H1 (cell line): ENCODE measurements at regions not wholly inside any gene's neighbourhood (a gene's known extent, or its start where the extent isn't known, plus 50 kb on each side); places are given as distances from the start of the nearest gene placed in this dataset.

Experiments used
- CTCF ChIA-PET: fragments of 300-600 bp; sonication (Branson Sonifier 250); formaldehyde crosslinking; loops from one replicate; lab custom pipeline; 2021; ENCODE audit not compliant: partially characterized antibody; lab: Charles Lee
- POLR2A ChIA-PET: fragments of 300-600 bp; sonication (Branson Sonifier 250); formaldehyde crosslinking; loops from one replicate; lab custom pipeline; 2021; ENCODE audit warnings: inconsistent platforms; ENCODE audit not compliant: partially characterized antibody; lab: Charles Lee
- DNase-seq, 2 experiments: peaks; one replicate each; pipeline versions ENCODE4 v3.0.0 to v3.0.0-alpha.2; 2010 to 2022; ENCODE audit warnings: low spot score in 2 of 2, low read depth in 1 of 2, mixed read lengths in 1 of 2
- FAIRE-seq: peaks from 2 replicates; lab custom pipeline; 2011; peaks lifted over from hg19 to GRCh38; lab: Jason Lieb, UNC
- H2AFZ ChIP-seq: 2 replicates; pipeline ENCODE4 v1.8.1; 2012; ENCODE audit warnings: low read length, inconsistent platforms
- H2AK5ac ChIP-seq: 2 replicates; pipeline ENCODE4 v1.6.1; 2013; ENCODE audit warnings: low read depth, low read length
- H2BK120ac ChIP-seq: replicated peaks from 2 replicates; pipeline ENCODE3; 2013; ENCODE audit warnings: low read depth, low read length, inconsistent platforms
- H2BK12ac ChIP-seq: 2 replicates; pipeline ENCODE4 v1.6.1; 2013; ENCODE audit warnings: low read depth, low read length
- H2BK15ac ChIP-seq: 2 replicates; pipeline ENCODE4 v1.6.1; 2013; ENCODE audit warnings: low read length
- H2BK20ac ChIP-seq: 2 replicates; pipeline ENCODE4 v1.6.1; 2013; ENCODE audit warnings: low read length
- H2BK5ac ChIP-seq: 2 replicates; pipeline ENCODE4 v1.6.1; 2013; ENCODE audit warnings: low read depth, low read length
- H3K14ac ChIP-seq: 2 replicates; pipeline ENCODE4 v1.6.1; 2013; ENCODE audit warnings: inconsistent platforms; ENCODE audit not compliant: insufficient read length
- H3K18ac ChIP-seq: 2 replicates; pipeline ENCODE4 v1.6.1; 2013; ENCODE audit warnings: low read length; ENCODE audit errors: extremely low read depth
- H3K23ac ChIP-seq: 2 replicates; pipeline ENCODE4 v1.6.1; 2013; ENCODE audit warnings: inconsistent platforms; ENCODE audit not compliant: insufficient read length
- H3K23me2 ChIP-seq: 2 replicates; pipeline ENCODE4 v1.6.1; 2013; ENCODE audit warnings: low read depth, low read length
- H3K27ac ChIP-seq: 2 replicates; pipeline ENCODE4 v1.6.1; 2011; ENCODE audit warnings: low read depth, low read length, inconsistent platforms
- H3K27me3 ChIP-seq, 4 experiments: replicated peaks in 1 of 4; 1 replicate in 1 of 4; 2 replicates in 3 of 4; pipeline versions ENCODE4 v1.6.1 to v1.8.1; 2011 to 2013; ENCODE audit warnings: low read length in 3 of 4, mild to moderate bottlenecking in 3 of 4, inconsistent platforms in 2 of 4, mixed read lengths in 2 of 4, moderate library complexity in 1 of 4; ENCODE audit not compliant: control insufficient read depth in 3 of 4, insufficient read depth in 3 of 4; ENCODE audit errors: extremely low read depth in 1 of 4
- H3K36me3 ChIP-seq, 4 experiments: 2 replicates each; pipeline versions ENCODE4 v1.6.1 to v1.8.1; 2011 to 2013; ENCODE audit warnings: mild to moderate bottlenecking in 4 of 4, low read length in 3 of 4, moderate library complexity in 2 of 4, control low read depth in 1 of 4, inconsistent platforms in 1 of 4; ENCODE audit not compliant: insufficient read depth in 4 of 4, control insufficient read depth in 2 of 4
- H3K4ac ChIP-seq: replicated peaks from 2 replicates; pipeline ENCODE3; 2013; ENCODE audit warnings: low read length, low read depth, mixed read lengths, inconsistent platforms; ENCODE audit not compliant: insufficient read length
- H3K4me1 ChIP-seq, 4 experiments: replicated peaks in 1 of 4; 1 replicate in 1 of 4; 2 replicates in 3 of 4; pipeline versions ENCODE4 v1.6.1 to v1.8.1; 2011 to 2013; ENCODE audit warnings: low read length in 3 of 4, inconsistent platforms in 2 of 4, mixed read lengths in 1 of 4; ENCODE audit not compliant: insufficient read depth in 4 of 4, control insufficient read depth in 3 of 4
- H3K4me2 ChIP-seq, 2 experiments: 2 replicates each; pipeline versions ENCODE4 v1.6.1 to v1.8.1; 2011 to 2013; ENCODE audit warnings: low read depth in 2 of 2, low read length in 2 of 2, control low read depth in 1 of 2, inconsistent platforms in 1 of 2, mild to moderate bottlenecking in 1 of 2; ENCODE audit not compliant: insufficient read depth in 1 of 2
- H3K4me3 ChIP-seq, 4 experiments: fragments of 200-600, 300-600 bp in 1 of 4; sonication (generic), shearing (Covaris generic), sonication (Bioruptor Twin) in 1 of 4; 2 replicates each; pipeline versions ENCODE4 v1.5.1 to v1.8.1; 2011 to 2016; ENCODE audit warnings: low read length in 4 of 4, low read depth in 3 of 4, control low read depth in 2 of 4, inconsistent platforms in 2 of 4, mild to moderate bottlenecking in 2 of 4, mixed read lengths in 1 of 4, moderate library complexity in 1 of 4; ENCODE audit not compliant: insufficient read depth in 2 of 4; ENCODE audit errors: extremely low read depth in 1 of 4
- H3K56ac ChIP-seq: replicated peaks from 2 replicates; pipeline ENCODE3; 2013; ENCODE audit warnings: low read depth, mild to moderate bottlenecking, mixed read lengths, low read length, inconsistent platforms; ENCODE audit not compliant: insufficient read length
- H3K79me1 ChIP-seq: 2 replicates; pipeline ENCODE4 v1.6.1; 2013; ENCODE audit warnings: low read depth, low read length, control low read depth
- H3K79me2 ChIP-seq, 2 experiments: 2 replicates each; pipeline versions ENCODE4 v1.6.1 to v1.8.1; 2012 to 2013; ENCODE audit warnings: low read length in 2 of 2, mild to moderate bottlenecking in 2 of 2, inconsistent platforms in 1 of 2; ENCODE audit not compliant: insufficient read depth in 2 of 2, control insufficient read depth in 1 of 2
- H3K9ac ChIP-seq, 4 experiments: replicated peaks in 1 of 4; 1 replicate in 1 of 4; 2 replicates in 3 of 4; pipeline versions ENCODE4 v1.6.1 to v1.8.1; 2011 to 2013; ENCODE audit warnings: low read depth in 3 of 4, low read length in 3 of 4, control low read depth in 2 of 4, mild to moderate bottlenecking in 2 of 4, moderate library complexity in 2 of 4, inconsistent platforms in 1 of 4; ENCODE audit errors: extremely low read depth in 1 of 4
- H3K9me3 ChIP-seq, 2 experiments: 2 replicates each; pipeline versions ENCODE4 v1.6.1 to v1.8.1; 2012 to 2013; ENCODE audit warnings: mild to moderate bottlenecking in 2 of 2, moderate library complexity in 2 of 2, control low read depth in 1 of 2, inconsistent platforms in 1 of 2, low read depth in 1 of 2, low read length in 1 of 2, mixed read lengths in 1 of 2; ENCODE audit not compliant: insufficient read depth in 2 of 2
- H4K20me1 ChIP-seq, 2 experiments: replicated peaks in 1 of 2; 2 replicates each; pipeline versions ENCODE3 to v1.8.1; 2011 to 2013; ENCODE audit warnings: inconsistent platforms in 2 of 2, low read length in 2 of 2, mild to moderate bottlenecking in 1 of 2; ENCODE audit not compliant: insufficient read depth in 2 of 2, control insufficient read depth in 1 of 2
- H4K5ac ChIP-seq: 2 replicates; pipeline ENCODE4 v1.6.1; 2013; ENCODE audit warnings: low read length, low read depth, mixed read lengths, inconsistent platforms; ENCODE audit not compliant: insufficient read length
- H4K8ac ChIP-seq: 2 replicates; pipeline ENCODE4 v1.8.0; 2013; ENCODE audit warnings: mild to moderate bottlenecking, moderate library complexity, low read length, inconsistent platforms; ENCODE audit not compliant: insufficient read depth; ENCODE audit errors: extremely low read depth
- H4K91ac ChIP-seq: replicated peaks from 2 replicates; pipeline ENCODE3; 2013; ENCODE audit warnings: low read length, mixed read lengths, inconsistent platforms; ENCODE audit not compliant: insufficient read length
- ASH2L ChIP-seq: fragments of 200-600, 300-600 bp; sonication (generic); IDR thresholded peaks from one replicate; pipeline ENCODE4 v1.7.1; 2017; ENCODE audit warnings: low read length
- CHD1 ChIP-seq: IDR thresholded peaks from 2 replicates; pipeline ENCODE4 v1.6.1; 2012; ENCODE audit warnings: low read depth, low read length, improper control_type of control experiment
- CTBP2 ChIP-seq: IDR thresholded peaks from 2 replicates; pipeline ENCODE4 v1.7.0; 2011; ENCODE audit warnings: borderline replicate concordance, mild to moderate bottlenecking, moderate library complexity, mixed read lengths, low read length; ENCODE audit not compliant: insufficient read depth, insufficient read length
- HDAC6 ChIP-seq: IDR thresholded peaks from one replicate; pipeline ENCODE4 v1.7.1; 2012; ENCODE audit warnings: low read depth, mild to moderate bottlenecking, inconsistent platforms, low read length, moderate library complexity
- POLR2A ChIP-seq, 2 experiments: IDR thresholded peaks; 1 replicate in 1 of 2; 2 replicates in 1 of 2; pipeline ENCODE4 v1.6.1; 2011; ENCODE audit warnings: low read depth in 2 of 2, low read length in 2 of 2, mild to moderate bottlenecking in 2 of 2; ENCODE audit errors: control extremely low read depth in 1 of 2
- POU5F1 ChIP-seq: IDR thresholded peaks from 2 replicates; pipeline ENCODE4 v1.6.1; 2011; ENCODE audit warnings: low read depth, mild to moderate bottlenecking, low read length, moderate library complexity
- WGBS, 2 experiments: shearing (Covaris generic) in 1 of 2; methylation state at CpG; one replicate each; pipeline versions ENCODE4 v1.1.6 to v1.1.7; 2013 to 2015; ENCODE audit warnings: low lambda C conversion rate in 2 of 2, mixed read lengths in 2 of 2, inconsistent platforms in 1 of 2, low coverage in 1 of 2, missing lambda C conversion rate in 1 of 2; ENCODE audit not compliant: insufficient replicate concordance in 2 of 2, insufficient coverage in 1 of 2, insufficient read length in 1 of 2; ENCODE audit errors: extremely low coverage in 1 of 2, missing lambda C conversion rate in 1 of 2; 5-methylcytosine and 5-hydroxymethylcytosine counted together

GRCh38 chr10:84607044-84607443 lies 278.7 kb downstream of the CCSER2 start:
- H4K20me1 ChIP-seq: peaks cover 0 to 3% of the 10 kb centered on the region in 2 experiments
- no peak for DNase-seq
- H4K5ac ChIP-seq: no peak overlapping the region
- TF ChIP-seq CTBP2 (no peak), ASH2L (no peak), POLR2A (IDR thresholded peaks at IDR 0.05; ENCODE audit: control extremely low read depth in 1 of 2, low read depth in 2 of 2, low read length in 2 of 2) (no peak), POU5F1 (no peak), CHD1 (no peak), HDAC6 (no peak)
- H3K56ac ChIP-seq: no peak overlapping the region
- no peak overlapping the region for H2BK20ac ChIP-seq
- ChIA-PET POLR2A (no interaction called here), CTCF (interaction anchor here (0.6 to 12.9 kb wide), 16 partner anchors 9 to 611 kb away, joined by 3 to 140 read pairs (median 4); no protein-coding TSS in a partner anchor)
- H3K4me3 ChIP-seq: no peak overlapping the region
- no peak overlapping the region for H3K23ac ChIP-seq
- no peak overlapping the region for H3K14ac ChIP-seq
- no peaks in the 10 kb centered on the region for H3K36me3 ChIP-seq
- H2BK12ac ChIP-seq: no peak overlapping the region
- H3K27me3 ChIP-seq: peaks cover 6 to 23% (median 22%) of the 10 kb centered on the region in 4 experiments
- no peak overlapping the region for H2BK15ac ChIP-seq
- peaks cover 2 to 7% (median 5%) of the 10 kb centered on the region in 4 experiments; a peak in 5 of 7 replicates for H3K4me1 ChIP-seq
- no peak overlapping the region for H2AFZ ChIP-seq
- no peak overlapping the region for H2BK120ac ChIP-seq
- no peaks in the 10 kb centered on the region for H3K79me2 ChIP-seq
- no peak overlapping the region for H4K8ac ChIP-seq
- no peak for FAIRE-seq
- H4K91ac ChIP-seq: no peak overlapping the region
- H2BK5ac ChIP-seq: no peak overlapping the region
- WGBS, 2 experiments: 90% methylated on average over 4 of the region's 4 CpGs; no CpG with 5 or more reads in 1 of the 2 experiments
- H3K23me2 ChIP-seq: peaks cover 6% of the 10 kb centered on the region; the same call in 1 of the 2 replicates
- no peak overlapping the region for H3K4me2 ChIP-seq
- no peaks in the 10 kb centered on the region for H3K79me1 ChIP-seq
- H3K18ac ChIP-seq: no peak overlapping the region
- no peak overlapping the region for H2AK5ac ChIP-seq
- H3K27ac ChIP-seq: no peak overlapping the region
- no peak overlapping the region for H3K9ac ChIP-seq
- no peaks in the 10 kb centered on the region for H3K9me3 ChIP-seq
- H3K4ac ChIP-seq: no peak overlapping the region
